Stomach (tissue), 4 donors: ENCODE measurements at regions not wholly inside any gene's neighbourhood (a gene's known extent, or its start where the extent isn't known, plus 50 kb on each side); places are given as distances from the start of the nearest gene placed in this dataset.

Source experiments
- CTCF ChIP-seq, 7 experiments: fragments of 450-650 bp in 4 of 7; fragments of 200-600 bp in 3 of 7; sonication (generic) in 3 of 7; IDR thresholded peaks; one replicate each; pipeline ENCODE4 v1.5.1; 2016 to 2019; ENCODE audit warnings: antibody characterized with exemption in 7 of 7, control low read depth in 2 of 7, mild to moderate bottlenecking in 1 of 7
- POLR2AphosphoS5 ChIP-seq, 3 donors: sonication (generic); formaldehyde crosslinking; IDR thresholded peaks; one replicate each; pipeline ENCODE4 v1.6.1; 2016; ENCODE audit warnings: antibody characterized with exemption in 3 of 3

- no peak for TF ChIP-seq POLR2AphosphoS5 (IDR thresholded peaks at IDR 0.05)
- TF ChIP-seq CTCF (IDR thresholded peaks at IDR 0.05), result no peak
Measured at GRCh38 chr12:114186241-114187002, 219.5 kb downstream of the TBX5 start.
